ENCODE measurements at regions not wholly inside any gene's neighbourhood (a gene's known extent, or its start where the extent isn't known, plus 50 kb on each side); places are given as distances from the start of the nearest gene placed in this dataset.

- TF ChIP-seq CTCF (IDR thresholded peaks at IDR 0.05; ENCODE audit: control extremely low read depth, extremely low read depth): peak; percentile 7
- peak; percentile 89 to 95 (median 94) for DNase-seq
- H3K36me3 ChIP-seq (ENCODE audit: control insufficient read depth in 4 of 4, insufficient read depth in 4 of 4, low read length in 4 of 4): no peaks in the 10 kb centered on the region
- H3K9me3 ChIP-seq (ENCODE audit: control insufficient read depth in 4 of 4, insufficient read depth in 3 of 4, low read length in 3 of 4): no peaks in the 10 kb centered on the region
- H3K4me1 ChIP-seq (ENCODE audit: control insufficient read depth in 5 of 5, insufficient read depth in 5 of 5, low read length in 5 of 5): no peaks in the 10 kb centered on the region
- no peak overlapping the region for H3K27ac ChIP-seq (ENCODE audit: low read depth in 1 of 2, low read length in 1 of 2)
- ATAC-seq (ENCODE audit: insufficient read depth, low FRiP score): peak; percentile 86
- H3K9ac ChIP-seq (ENCODE audit: insufficient read depth in 1 of 2, low read length in 2 of 2): no peak overlapping the region
- H3K27me3 ChIP-seq (ENCODE audit: control insufficient read depth in 3 of 3, insufficient read depth in 3 of 3, low read length in 2 of 3): peaks cover 0 to 3% (median 0%) of the 10 kb centered on the region in 3 donors
- WGBS, 2 donors: 16 to 18% methylated on average over 6 of the region's 6 CpGs
- no peak overlapping the region for H3K4me3 ChIP-seq
These were observed 169.9 kb upstream of the AADAT start for GRCh38 chr4:170259631-170260153.

GRCh38 chr4:170256807-170257206 is 167.1 kb upstream of the AADAT start:
- no peaks in the 10 kb centered on the region for H3K36me3 ChIP-seq (ENCODE audit: control insufficient read depth in 4 of 4, insufficient read depth in 4 of 4, low read length in 4 of 4)
- no peaks in the 10 kb centered on the region for H3K4me1 ChIP-seq (ENCODE audit: control insufficient read depth in 5 of 5, insufficient read depth in 5 of 5, low read length in 5 of 5)
- H3K4me3 ChIP-seq: no peak overlapping the region
- peaks cover 0 to 3% (median 0%) of the 10 kb centered on the region in 3 donors for H3K27me3 ChIP-seq (ENCODE audit: control insufficient read depth in 3 of 3, insufficient read depth in 3 of 3, low read length in 2 of 3)
- no peak for TF ChIP-seq CTCF (IDR thresholded peaks at IDR 0.05; ENCODE audit: control extremely low read depth, extremely low read depth)
- ATAC-seq (ENCODE audit: insufficient read depth, low FRiP score) (no peak), DNase-seq (no peak)
- H3K9me3 ChIP-seq (ENCODE audit: control insufficient read depth in 4 of 4, insufficient read depth in 3 of 4, low read length in 3 of 4): no peaks in the 10 kb centered on the region
- H3K27ac ChIP-seq (ENCODE audit: low read depth in 1 of 2, low read length in 1 of 2): no peak overlapping the region
- H3K9ac ChIP-seq (ENCODE audit: insufficient read depth in 1 of 2, low read length in 2 of 2): no peak overlapping the region

GRCh38 chr4:170248576-170248975 is 158.8 kb upstream of the AADAT start:
- WGBS, 2 donors: 84 to 92% methylated on average over 3 of the region's 3 CpGs
- no peak for DNase-seq
- no peaks in the 10 kb centered on the region for H3K9me3 ChIP-seq (ENCODE audit: control insufficient read depth in 4 of 4, insufficient read depth in 3 of 4, low read length in 3 of 4)
- no peak overlapping the region for H3K27ac ChIP-seq (ENCODE audit: low read depth in 1 of 2, low read length in 1 of 2)
- ATAC-seq (ENCODE audit: insufficient read depth, low FRiP score): no peak
- H3K36me3 ChIP-seq (ENCODE audit: control insufficient read depth in 4 of 4, insufficient read depth in 4 of 4, low read length in 4 of 4): no peaks in the 10 kb centered on the region
- peaks cover 0 to 19% (median 0%) of the 10 kb centered on the region in 5 donors for H3K4me1 ChIP-seq (ENCODE audit: control insufficient read depth in 5 of 5, insufficient read depth in 5 of 5, low read length in 5 of 5)
- H3K27me3 ChIP-seq (ENCODE audit: control insufficient read depth in 3 of 3, insufficient read depth in 3 of 3, low read length in 2 of 3): peaks cover 0 to 2% (median 0%) of the 10 kb centered on the region in 3 donors
- no peak overlapping the region for H3K9ac ChIP-seq (ENCODE audit: insufficient read depth in 1 of 2, low read length in 2 of 2)
- TF ChIP-seq CTCF (IDR thresholded peaks at IDR 0.05; ENCODE audit: control extremely low read depth, extremely low read depth): no peak
- no peak overlapping the region for H3K4me3 ChIP-seq

GRCh38 chr4:170248029-170248428 is 158.3 kb upstream of the AADAT start:
- no peaks in the 10 kb centered on the region for H3K36me3 ChIP-seq (ENCODE audit: control insufficient read depth in 4 of 4, insufficient read depth in 4 of 4, low read length in 4 of 4)
- no peak for ATAC-seq (ENCODE audit: insufficient read depth, low FRiP score)
- no peak overlapping the region for H3K4me3 ChIP-seq
- no peaks in the 10 kb centered on the region for H3K9me3 ChIP-seq (ENCODE audit: control insufficient read depth in 4 of 4, insufficient read depth in 3 of 4, low read length in 3 of 4)
- no peak overlapping the region for H3K27ac ChIP-seq (ENCODE audit: low read depth in 1 of 2, low read length in 1 of 2)
- no peak overlapping the region for H3K9ac ChIP-seq (ENCODE audit: insufficient read depth in 1 of 2, low read length in 2 of 2)
- peaks cover 0 to 19% (median 0%) of the 10 kb centered on the region in 5 donors for H3K4me1 ChIP-seq (ENCODE audit: control insufficient read depth in 5 of 5, insufficient read depth in 5 of 5, low read length in 5 of 5)
- H3K27me3 ChIP-seq (ENCODE audit: control insufficient read depth in 3 of 3, insufficient read depth in 3 of 3, low read length in 2 of 3): peaks cover 0 to 2% (median 0%) of the 10 kb centered on the region in 3 donors
- DNase-seq: peak in 1 of 3 donors; percentile 39
- 60 to 78% methylated on average over 4 of the region's 4 CpGs for WGBS, 2 donors
- TF ChIP-seq CTCF (IDR thresholded peaks at IDR 0.05; ENCODE audit: control extremely low read depth, extremely low read depth): no peak
